ENCODE measurements at regions not wholly inside any gene's neighbourhood (a gene's known extent, or its start where the extent isn't known, plus 50 kb on each side); places are given as distances from the start of the nearest gene placed in this dataset.
A peak's percentile ranks its signal among the peaks of the same experiment; 100 is the strongest.

DNA sequence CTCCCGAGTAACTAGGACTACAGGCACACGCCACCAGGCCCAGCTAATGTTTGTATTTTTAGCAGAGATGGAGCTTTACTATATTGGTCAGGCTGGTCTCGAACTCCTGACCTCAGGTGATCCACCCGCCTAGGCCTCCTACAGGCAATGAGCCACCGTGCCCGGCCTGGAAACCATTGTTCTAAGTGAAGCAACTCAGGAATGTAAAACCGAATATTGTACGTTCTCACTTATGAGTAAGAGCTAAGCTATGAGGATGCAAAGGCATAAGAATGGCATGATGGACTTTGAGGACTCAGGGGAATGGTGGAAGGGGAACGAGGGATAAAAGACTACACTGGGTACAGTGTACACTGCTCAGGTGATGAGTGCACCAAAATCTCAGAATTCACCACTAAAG lies 235.1 kb upstream of the AUTS2 start:
- no peaks in the 10 kb centered on the region for H4K20me1 ChIP-seq (ENCODE audit: control insufficient read depth, extremely low read depth, insufficient read depth, low read length)
- H3K4me3 ChIP-seq (replicated peaks in 1 of 4; ENCODE audit: control extremely low read depth in 1 of 4, insufficient read depth in 1 of 4, low read depth in 3 of 4, low read length in 4 of 4): no peak overlapping the region
- no peak overlapping the region for H3K9ac ChIP-seq (ENCODE audit: insufficient read depth, low read length)
- H3K9me3 ChIP-seq (ENCODE audit: control insufficient read depth, insufficient read depth, low read depth, low read length): no peaks in the 10 kb centered on the region
- no peaks in the 10 kb centered on the region for H3K36me3 ChIP-seq (ENCODE audit: control insufficient read depth, insufficient read depth, low read length)
- H3K4me2 ChIP-seq (ENCODE audit: extremely low read depth, insufficient read depth, low read length): no peak overlapping the region
- no peaks in the 10 kb centered on the region for H3K79me2 ChIP-seq (ENCODE audit: control insufficient read depth, insufficient read depth, low read length)
- peak in 1 of 2 donors; percentile 65 for DNase-seq (ENCODE audit: low read depth in 2 of 2)
- no peaks in the 10 kb centered on the region for H3K4me1 ChIP-seq (ENCODE audit: control insufficient read depth, extremely low read depth, insufficient read depth, low read length)
- H2AFZ ChIP-seq (ENCODE audit: low read length): no peak overlapping the region
- H3K27ac ChIP-seq (ENCODE audit: insufficient read depth, low read length): no peak overlapping the region
- TF ChIP-seq, protein P1, sequence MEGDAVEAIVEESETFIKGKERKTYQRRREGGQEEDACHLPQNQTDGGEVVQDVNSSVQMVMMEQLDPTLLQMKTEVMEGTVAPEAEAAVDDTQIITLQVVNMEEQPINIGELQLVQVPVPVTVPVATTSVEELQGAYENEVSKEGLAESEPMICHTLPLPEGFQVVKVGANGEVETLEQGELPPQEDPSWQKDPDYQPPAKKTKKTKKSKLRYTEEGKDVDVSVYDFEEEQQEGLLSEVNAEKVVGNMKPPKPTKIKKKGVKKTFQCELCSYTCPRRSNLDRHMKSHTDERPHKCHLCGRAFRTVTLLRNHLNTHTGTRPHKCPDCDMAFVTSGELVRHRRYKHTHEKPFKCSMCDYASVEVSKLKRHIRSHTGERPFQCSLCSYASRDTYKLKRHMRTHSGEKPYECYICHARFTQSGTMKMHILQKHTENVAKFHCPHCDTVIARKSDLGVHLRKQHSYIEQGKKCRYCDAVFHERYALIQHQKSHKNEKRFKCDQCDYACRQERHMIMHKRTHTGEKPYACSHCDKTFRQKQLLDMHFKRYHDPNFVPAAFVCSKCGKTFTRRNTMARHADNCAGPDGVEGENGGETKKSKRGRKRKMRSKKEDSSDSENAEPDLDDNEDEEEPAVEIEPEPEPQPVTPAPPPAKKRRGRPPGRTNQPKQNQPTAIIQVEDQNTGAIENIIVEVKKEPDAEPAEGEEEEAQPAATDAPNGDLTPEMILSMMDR (conservative IDR thresholded peaks at IDR 0.05 in 1 of 2, IDR thresholded peaks at IDR 0.05 in 1 of 2; ENCODE audit: low read depth in 1 of 2, low read length in 2 of 2): no peak
- no peak for TF ChIP-seq EZH2 (IDR thresholded peaks at IDR 0.05; ENCODE audit: low read length, missing control alignments)
- no peaks in the 10 kb centered on the region for H3K27me3 ChIP-seq (ENCODE audit: control insufficient read depth, insufficient read depth, low read length)

DNA sequence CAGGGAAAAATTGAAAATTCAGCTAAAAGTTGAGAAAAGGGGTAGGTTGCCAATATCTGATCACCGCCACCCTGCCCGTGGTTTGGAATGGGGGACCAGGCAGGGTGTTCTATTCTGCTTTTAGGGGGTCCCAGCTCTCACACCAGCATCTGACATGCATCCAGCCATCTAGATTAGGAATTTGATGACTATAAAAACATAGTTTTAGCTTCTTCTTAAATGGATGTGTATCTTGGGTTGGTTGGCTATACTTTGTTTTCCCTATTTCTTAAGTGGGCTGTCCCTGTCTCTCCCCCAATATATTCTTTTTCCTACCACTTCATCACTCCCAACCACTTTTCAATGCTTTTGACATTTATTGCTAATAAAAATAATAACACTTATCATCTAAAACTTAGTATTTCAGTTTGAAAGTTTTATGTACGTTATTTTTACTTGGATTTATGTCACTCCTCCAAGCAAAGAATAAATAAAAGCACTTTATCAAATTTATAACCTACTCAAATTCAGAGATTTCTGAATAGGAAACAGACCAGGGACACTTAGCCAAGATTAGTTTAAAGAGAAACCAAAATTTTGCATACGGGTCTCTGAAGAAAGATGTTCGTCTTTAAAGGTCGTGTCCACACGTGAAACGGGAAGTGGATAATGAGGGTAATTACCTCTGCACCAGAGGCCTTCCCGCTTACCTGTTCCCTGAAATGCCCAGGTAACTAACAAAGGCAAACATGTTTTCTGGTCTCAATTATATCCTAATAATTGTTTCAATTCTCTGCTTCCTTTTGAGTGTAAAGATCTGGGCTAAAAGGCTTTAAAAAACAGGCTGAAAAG lies 233.2 kb upstream of the AUTS2 start:
- no peaks in the 10 kb centered on the region for H3K9me3 ChIP-seq (ENCODE audit: control insufficient read depth, insufficient read depth, low read depth, low read length)
- H3K27ac ChIP-seq (ENCODE audit: insufficient read depth, low read length): no peak overlapping the region
- no peaks in the 10 kb centered on the region for H3K27me3 ChIP-seq (ENCODE audit: control insufficient read depth, insufficient read depth, low read length)
- no peak overlapping the region for H2AFZ ChIP-seq (ENCODE audit: low read length)
- no peak for TF ChIP-seq EZH2 (IDR thresholded peaks at IDR 0.05; ENCODE audit: low read length, missing control alignments)
- TF ChIP-seq, protein P1 (conservative IDR thresholded peaks at IDR 0.05 in 1 of 2, IDR thresholded peaks at IDR 0.05 in 1 of 2; ENCODE audit: low read depth in 1 of 2, low read length in 2 of 2): no peak
- no peak overlapping the region for H3K4me2 ChIP-seq (ENCODE audit: extremely low read depth, insufficient read depth, low read length)
- H3K4me1 ChIP-seq (ENCODE audit: control insufficient read depth, extremely low read depth, insufficient read depth, low read length): no peaks in the 10 kb centered on the region
- H3K9ac ChIP-seq (ENCODE audit: insufficient read depth, low read length): no peak overlapping the region
- H4K20me1 ChIP-seq (ENCODE audit: control insufficient read depth, extremely low read depth, insufficient read depth, low read length): no peaks in the 10 kb centered on the region
- H3K79me2 ChIP-seq (ENCODE audit: control insufficient read depth, insufficient read depth, low read length): no peaks in the 10 kb centered on the region
- no peaks in the 10 kb centered on the region for H3K36me3 ChIP-seq (ENCODE audit: control insufficient read depth, insufficient read depth, low read length)
- H3K4me3 ChIP-seq (replicated peaks in 1 of 4; ENCODE audit: control extremely low read depth in 1 of 4, insufficient read depth in 1 of 4, low read depth in 3 of 4, low read length in 4 of 4): no peak overlapping the region
- DNase-seq (ENCODE audit: low read depth in 2 of 2): no peak

DNA sequence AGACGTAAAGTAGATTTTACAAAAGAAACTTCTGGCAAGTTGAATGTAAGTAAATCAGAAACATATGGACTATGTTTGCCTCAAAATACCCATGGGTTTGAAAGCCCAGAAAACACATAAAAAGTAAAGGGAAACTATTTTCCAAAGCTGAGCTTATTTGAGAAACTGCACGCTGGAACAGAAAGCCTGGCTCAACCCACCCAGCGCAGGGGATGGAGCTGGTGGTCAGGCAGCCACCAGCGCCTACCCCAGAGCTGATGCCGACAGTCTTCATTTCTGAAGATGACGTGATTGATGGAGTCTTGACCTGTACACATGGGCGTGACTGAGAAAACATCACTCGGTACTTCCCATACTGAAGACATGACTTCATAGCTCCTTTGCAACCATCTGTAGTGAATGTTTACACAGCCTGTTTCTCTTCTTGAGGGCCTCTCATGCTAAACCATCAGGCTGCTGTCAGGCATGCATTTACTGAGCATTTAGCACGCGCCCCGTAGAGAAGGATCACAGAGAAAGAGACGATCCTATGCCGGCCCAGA lies 232.6 kb upstream of the AUTS2 start:
- TF ChIP-seq, protein P1 (conservative IDR thresholded peaks at IDR 0.05 in 1 of 2, IDR thresholded peaks at IDR 0.05 in 1 of 2; ENCODE audit: low read depth in 1 of 2, low read length in 2 of 2): no peak
- no peak for TF ChIP-seq EZH2 (IDR thresholded peaks at IDR 0.05; ENCODE audit: low read length, missing control alignments)
- no peaks in the 10 kb centered on the region for H3K27me3 ChIP-seq (ENCODE audit: control insufficient read depth, insufficient read depth, low read length)
- no peak overlapping the region for H3K27ac ChIP-seq (ENCODE audit: insufficient read depth, low read length)
- H3K4me1 ChIP-seq (ENCODE audit: control insufficient read depth, extremely low read depth, insufficient read depth, low read length): no peaks in the 10 kb centered on the region
- H3K4me3 ChIP-seq (replicated peaks in 1 of 4; ENCODE audit: control extremely low read depth in 1 of 4, insufficient read depth in 1 of 4, low read depth in 3 of 4, low read length in 4 of 4): no peak overlapping the region
- H3K9ac ChIP-seq (ENCODE audit: insufficient read depth, low read length): no peak overlapping the region
- DNase-seq (ENCODE audit: low read depth in 2 of 2): peak; percentile 7 to 66
- no peaks in the 10 kb centered on the region for H3K9me3 ChIP-seq (ENCODE audit: control insufficient read depth, insufficient read depth, low read depth, low read length)
- no peak overlapping the region for H3K4me2 ChIP-seq (ENCODE audit: extremely low read depth, insufficient read depth, low read length)
- no peak overlapping the region for H2AFZ ChIP-seq (ENCODE audit: low read length)
- no peaks in the 10 kb centered on the region for H4K20me1 ChIP-seq (ENCODE audit: control insufficient read depth, extremely low read depth, insufficient read depth, low read length)
- H3K79me2 ChIP-seq (ENCODE audit: control insufficient read depth, insufficient read depth, low read length): no peaks in the 10 kb centered on the region
- H3K36me3 ChIP-seq (ENCODE audit: control insufficient read depth, insufficient read depth, low read length): no peaks in the 10 kb centered on the region

All from fibroblast of lung (primary cell).